ENCODE measurements at regions not wholly inside any gene's neighbourhood (a gene's known extent, or its start where the extent isn't known, plus 50 kb on each side); places are given as distances from the start of the nearest gene placed in this dataset.

- TF ChIP-seq CTCF (IDR thresholded peaks at IDR 0.05; ENCODE audit: extremely low read depth in 1 of 2, insufficient read depth in 1 of 2, low read depth in 1 of 2, low read length in 2 of 2) (no peak), POLR2AphosphoS5 (IDR thresholded peaks at IDR 0.05; ENCODE audit: insufficient read depth, low read depth, low read length) (no peak), FOS (IDR thresholded peaks at IDR 0.05; ENCODE audit: borderline replicate concordance, insufficient read depth, low read length) (no peak), EZH2 (IDR thresholded peaks at IDR 0.05; ENCODE audit: borderline replicate concordance, low read depth, low read length, severe bottlenecking) (no peak), POLR2A (IDR thresholded peaks at IDR 0.05; ENCODE audit: low read depth, low read length) (no peak), MAX (IDR thresholded peaks at IDR 0.05; ENCODE audit: insufficient read depth, insufficient read length) (no peak)
Measured at GRCh38 chr12:3366451-3367110, 124.4 kb upstream of the PRMT8 start.
